GM23338 (cell line): ENCODE measurements at regions not wholly inside any gene's neighbourhood (a gene's known extent, or its start where the extent isn't known, plus 50 kb on each side); places are given as distances from the start of the nearest gene placed in this dataset.

ENCODE experiments used
- CTCF ChIP-seq, 2 experiments: fragments of 200-600 bp in 1 of 2; sonication (generic) in 1 of 2; conservative IDR thresholded peaks; 2 replicates each; pipeline versions ENCODE4 v1.5.1 to v1.6.1; 2016 to 2017; ENCODE audit warnings: antibody characterized with exemption in 2 of 2, low read depth in 2 of 2, mild to moderate bottlenecking in 2 of 2, moderate library complexity in 1 of 2
- EZH2phosphoT487 ChIP-seq: fragments of 200-600 bp; sonication (generic); IDR thresholded peaks from one replicate; pipeline ENCODE4 v1.8.1; 2018; ENCODE audit warnings: antibody characterized with exemption; ENCODE audit not compliant: unreplicated experiment
- POLR2AphosphoS5 ChIP-seq: IDR thresholded peaks from 2 replicates; pipeline ENCODE4 v1.6.1; 2016; ENCODE audit warnings: antibody characterized with exemption, low read depth
- REST ChIP-seq: IDR thresholded peaks from one replicate; pipeline ENCODE4 v1.6.1; 2018; ENCODE audit warnings: antibody characterized with exemption; ENCODE audit not compliant: unreplicated experiment
- STAT1 ChIP-seq: IDR thresholded peaks from one replicate; pipeline ENCODE4 v1.6.1; 2016; ENCODE audit warnings: antibody characterized with exemption; ENCODE audit not compliant: unreplicated experiment
- ZNF331 ChIP-seq: fragments of 250-450 bp; sonication (Bioruptor Pico); IDR thresholded peaks from 2 replicates; pipeline ENCODE4 v1.5.0; 2020; ENCODE audit warnings: low read depth, mild to moderate bottlenecking, moderate library complexity
- ZNF462 ChIP-seq: fragments of 250-450 bp; sonication (Bioruptor Pico); IDR thresholded peaks from 2 replicates; pipeline ENCODE4 v1.5.0; 2020; ENCODE audit warnings: mild to moderate bottlenecking, moderate library complexity

GRCh38 chr3:77945320-77945719 is 905.4 kb downstream of the ROBO2 start (continued):
- TF ChIP-seq ZNF462 (CRISPR knock-in tag) = no peak
- TF ChIP-seq POLR2AphosphoS5 = no peak
- TF ChIP-seq ZNF331 (CRISPR knock-in tag) = no peak
- no peak for TF ChIP-seq EZH2phosphoT487
- TF ChIP-seq REST = no peak
- TF ChIP-seq STAT1 = no peak
- no peak for TF ChIP-seq CTCF (conservative IDR thresholded peaks at IDR 0.05; ENCODE audit: low read depth in 2 of 2)
